HG03175 (cell line): ENCODE measurements at regions not wholly inside any gene's neighbourhood (a gene's known extent, or its start where the extent isn't known, plus 50 kb on each side); places are given as distances from the start of the nearest gene placed in this dataset.

Experiments used
- ATAC-seq: cut with Tn5 transposase; IDR thresholded peaks from one replicate; pipeline ENCODE4 v1.9.1; 2021; ENCODE audit warnings: mild to moderate bottlenecking, moderate library complexity; ENCODE audit not compliant: unreplicated experiment

DNA sequence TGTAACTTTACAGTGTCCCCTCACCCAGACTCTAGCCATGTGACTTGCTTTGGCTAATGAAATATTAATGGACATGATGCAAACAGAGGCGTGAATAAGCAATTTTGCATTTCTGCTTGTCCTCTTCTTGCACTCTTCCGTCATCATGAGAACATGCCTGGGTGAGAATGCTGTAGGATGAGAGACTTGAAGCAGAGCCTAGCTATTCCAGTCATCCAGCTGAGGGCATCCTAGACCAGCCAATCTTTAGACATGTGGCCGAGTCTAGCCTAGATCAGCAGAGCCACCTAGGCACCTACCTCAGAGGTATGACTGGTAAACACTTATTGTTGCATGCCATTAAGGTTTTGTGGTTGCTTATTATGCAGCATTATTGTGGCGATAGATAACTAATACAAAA lies 450.5 kb upstream of the AZI2 start:
- no peak for ATAC-seq

- ATAC-seq, result no peak
These were observed 451.6 kb upstream of the AZI2 start for GRCh38 chr3:28800203-28800602.

- no peak for ATAC-seq
These were observed 459.4 kb upstream of the AZI2 start for GRCh38 chr3:28808068-28808467.

DNA sequence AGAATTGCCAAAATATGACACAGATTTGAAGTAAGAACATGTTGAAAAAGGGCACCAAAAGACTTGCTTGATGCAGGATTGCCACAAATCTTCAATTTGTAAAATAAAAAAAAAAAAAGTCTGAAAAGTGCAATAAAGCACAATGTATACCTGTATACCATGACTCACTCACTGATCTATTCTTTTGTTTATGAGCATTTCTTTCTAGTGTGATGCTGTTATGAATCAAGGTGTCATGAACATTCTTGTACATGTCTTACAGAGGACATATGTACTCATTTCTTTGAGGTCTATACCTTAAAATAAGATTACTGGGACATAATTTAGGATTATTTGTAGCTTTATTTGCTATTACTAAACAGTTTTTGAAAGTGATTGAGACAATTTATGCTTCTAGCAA lies 464.9 kb upstream of the RBMS3 start:
- no peak for ATAC-seq

GRCh38 chr3:28824316-28824715 lies 456.6 kb upstream of the RBMS3 start:
- no peak for ATAC-seq

DNA sequence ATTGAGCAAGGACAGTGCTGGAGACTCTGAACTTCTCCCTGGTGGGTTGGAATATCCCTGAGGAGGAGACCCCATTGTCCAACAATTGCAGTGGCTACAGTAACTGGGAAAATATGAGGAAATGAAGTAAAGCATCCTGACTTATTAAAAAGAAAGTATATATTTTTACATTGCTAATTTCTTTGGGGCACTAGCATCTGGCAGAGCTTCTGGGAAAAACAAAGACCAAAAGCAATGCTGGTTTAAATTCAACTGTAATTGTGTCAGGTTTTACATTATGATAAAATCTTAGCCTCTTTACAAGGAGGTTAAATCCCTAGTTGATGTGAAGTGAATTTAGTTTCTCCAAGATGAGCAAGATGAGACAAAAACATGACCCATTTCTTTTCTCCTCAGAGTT lies 454.0 kb upstream of the RBMS3 start:
- ATAC-seq, result no peak

DNA sequence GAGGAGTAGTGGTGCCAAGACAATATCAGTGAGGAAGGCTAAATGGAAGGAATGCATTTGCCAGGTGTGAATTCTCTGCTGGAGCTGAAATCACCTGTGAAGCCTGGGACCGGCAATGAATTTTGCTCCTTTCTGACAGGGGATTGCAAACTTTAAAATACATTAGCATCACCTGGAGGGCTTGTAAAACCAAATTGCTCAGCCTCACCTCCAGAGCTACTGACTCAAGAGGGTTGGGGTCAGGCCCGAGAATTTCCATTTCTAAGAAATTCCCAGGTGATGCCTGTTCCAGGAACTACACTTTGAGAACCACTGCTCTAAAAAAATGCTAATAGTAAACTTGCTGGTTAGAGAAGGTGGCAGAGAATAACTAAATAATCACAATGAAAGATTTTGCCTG lies 445.6 kb upstream of the RBMS3 start:
- ATAC-seq, result no peak

DNA sequence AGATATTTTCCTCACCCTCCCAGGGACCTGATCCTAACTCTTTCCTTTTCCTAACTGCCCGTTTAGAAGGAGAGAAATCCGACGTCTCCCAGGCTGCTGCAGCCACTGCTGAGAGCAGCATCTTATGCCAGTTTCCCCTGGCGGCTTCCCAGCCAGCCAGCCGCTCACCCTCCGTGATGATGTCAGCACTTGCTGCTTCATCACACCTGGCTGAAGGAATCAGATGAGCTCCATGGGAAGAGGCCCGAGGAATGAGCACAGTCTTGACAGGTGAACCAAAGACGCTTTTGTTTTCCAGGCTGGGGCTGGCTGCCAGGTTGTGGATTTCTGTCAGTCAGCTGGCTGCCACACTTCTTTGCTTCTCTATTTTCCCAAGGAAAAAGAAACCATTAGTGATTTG lies 445.1 kb upstream of the RBMS3 start:
- ATAC-seq, result no peak

DNA sequence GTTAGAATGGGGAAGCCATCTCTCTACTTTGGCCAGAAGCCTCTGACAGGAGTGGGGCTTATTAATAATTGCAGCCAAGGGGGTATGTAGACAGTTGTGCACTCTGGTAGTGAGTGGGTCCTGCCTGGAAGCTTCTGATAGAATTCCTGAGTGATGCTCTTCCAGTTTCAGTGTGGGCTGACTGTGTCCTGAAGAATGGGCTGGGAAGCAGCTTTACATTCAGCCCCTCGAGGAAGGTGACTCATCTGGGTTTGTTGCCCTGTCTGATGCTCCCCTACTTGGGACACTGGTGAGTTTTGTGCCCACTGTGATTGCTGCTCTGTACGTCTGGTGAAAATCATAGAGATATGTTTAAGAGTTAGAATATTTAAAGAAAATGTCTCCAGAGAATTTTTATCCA lies 444.7 kb upstream of the RBMS3 start:
- no peak for ATAC-seq

- ATAC-seq, result peak; percentile 92
These were observed 439.9 kb upstream of the RBMS3 start for GRCh38 chr3:28840976-28841376.

- peak; percentile 17 for ATAC-seq
These were observed 439.4 kb upstream of the RBMS3 start for GRCh38 chr3:28841441-28841840.

GRCh38 chr3:28844298-28845005 lies 436.4 kb upstream of the RBMS3 start:
- ATAC-seq, result no peak

- ATAC-seq, result no peak
These were observed 435.9 kb upstream of the RBMS3 start for GRCh38 chr3:28845006-28845324.

DNA sequence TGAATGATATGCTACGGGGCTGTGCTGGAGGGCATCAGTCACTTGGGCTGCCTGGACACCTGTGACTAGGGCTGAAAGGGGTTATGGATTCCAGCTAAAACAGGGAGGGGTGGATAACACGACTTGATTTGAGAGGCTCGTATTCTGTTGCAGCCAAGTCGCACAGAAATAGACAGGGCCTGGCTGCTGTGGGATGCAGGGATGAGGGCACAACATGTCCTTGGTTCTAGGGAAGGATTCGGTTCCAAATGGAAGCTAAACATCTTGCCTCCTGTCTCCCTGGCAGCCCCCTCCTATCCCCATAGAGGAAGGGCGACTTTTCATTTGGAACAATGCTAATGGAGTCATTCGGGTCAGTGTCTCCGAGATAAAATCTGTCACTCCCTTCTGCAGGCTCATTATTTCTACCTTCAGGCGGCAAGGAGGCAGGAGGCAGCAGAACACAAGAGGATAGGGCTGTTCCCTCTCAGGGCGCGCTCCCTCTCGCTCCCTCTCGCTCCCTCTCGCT lies 433.8 kb upstream of the RBMS3 start:
- no peak for ATAC-seq

DNA sequence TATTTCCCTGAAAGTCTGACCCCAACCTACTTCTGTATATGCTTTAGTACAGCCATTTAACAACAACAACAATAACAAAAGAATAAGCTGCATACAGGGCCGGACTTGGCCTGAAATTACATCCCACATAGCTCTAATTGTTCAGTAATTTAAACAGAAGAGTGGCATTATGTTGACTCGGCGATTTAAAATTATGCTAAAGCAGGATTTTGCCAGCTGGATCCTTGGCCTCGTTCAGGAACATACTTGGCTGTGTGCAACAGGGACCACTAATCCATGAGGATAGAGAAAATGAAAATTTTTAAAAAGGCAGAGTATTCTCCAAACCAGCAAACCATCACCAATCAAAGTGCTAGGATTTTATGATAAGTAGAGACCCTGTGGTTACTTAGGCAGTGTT lies 433.1 kb upstream of the RBMS3 start:
- no peak for ATAC-seq

DNA sequence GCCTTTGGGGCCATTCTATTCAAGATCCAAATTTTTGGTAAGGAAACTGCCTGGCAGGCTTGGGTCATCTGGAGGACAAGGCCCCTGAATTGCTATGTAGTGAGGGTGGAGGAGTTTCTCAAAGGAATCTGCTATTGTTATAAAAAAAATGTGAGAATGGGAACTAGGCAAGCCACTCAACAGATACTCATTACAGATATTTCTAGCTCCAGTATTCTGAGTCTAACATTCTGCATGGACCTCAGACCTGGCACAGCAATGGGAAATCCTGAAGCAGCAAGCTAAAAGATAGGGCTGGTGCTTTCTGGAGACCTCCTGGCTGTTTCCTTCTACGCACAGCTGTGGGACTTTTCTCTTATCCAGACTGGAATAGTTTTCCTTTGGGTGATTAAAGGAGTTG lies 430.7 kb upstream of the RBMS3 start:
- no peak for ATAC-seq

- ATAC-seq, result no peak
These were observed 427.0 kb upstream of the RBMS3 start for GRCh38 chr3:28853830-28854229.

GRCh38 chr3:28856796-28857195 lies 424.1 kb upstream of the RBMS3 start:
- ATAC-seq, result no peak

- ATAC-seq, result no peak
These were observed 421.0 kb upstream of the RBMS3 start for GRCh38 chr3:28859897-28860296.

DNA sequence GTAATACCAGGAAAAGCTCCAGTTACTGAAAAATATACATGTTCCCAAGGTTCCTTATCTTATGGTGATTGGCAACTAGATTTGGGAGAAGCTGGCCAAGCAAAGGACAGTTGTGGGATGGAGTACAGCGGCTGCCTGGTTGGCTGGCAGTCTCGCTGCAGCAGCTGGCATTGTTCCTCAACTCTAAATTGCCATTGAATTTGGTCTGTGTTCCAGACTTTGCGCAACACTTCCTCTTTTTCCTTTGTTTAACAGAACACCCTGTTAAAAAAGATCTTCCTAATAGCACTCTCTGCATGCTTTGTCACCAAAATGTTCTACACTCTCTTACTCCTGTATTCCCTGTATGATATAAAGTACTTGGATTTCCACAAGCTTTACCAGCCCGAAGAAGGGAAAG lies 420.6 kb upstream of the RBMS3 start:
- no peak for ATAC-seq

- ATAC-seq, result no peak
These were observed 417.7 kb upstream of the RBMS3 start for GRCh38 chr3:28863186-28863585.

DNA sequence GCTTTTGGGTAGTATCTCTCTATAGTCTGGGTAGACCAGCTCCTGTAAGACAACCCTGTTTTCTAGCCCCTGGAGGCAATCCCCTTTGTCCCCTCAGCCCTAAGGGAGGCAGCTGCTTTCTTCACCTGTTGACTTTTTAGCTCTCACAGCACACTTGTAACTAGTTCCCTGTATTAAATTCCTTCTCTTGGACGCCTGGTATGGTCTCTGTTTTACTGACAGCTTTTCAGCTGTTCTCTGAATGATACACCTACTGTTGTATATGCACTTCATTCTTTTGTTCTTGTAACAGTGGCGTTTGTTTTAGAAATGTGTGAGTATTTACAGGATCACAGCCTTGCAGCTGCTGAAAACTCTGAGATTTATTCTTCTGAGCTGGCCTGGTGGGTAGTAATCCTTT lies 413.0 kb upstream of the RBMS3 start:
- ATAC-seq, result no peak

DNA sequence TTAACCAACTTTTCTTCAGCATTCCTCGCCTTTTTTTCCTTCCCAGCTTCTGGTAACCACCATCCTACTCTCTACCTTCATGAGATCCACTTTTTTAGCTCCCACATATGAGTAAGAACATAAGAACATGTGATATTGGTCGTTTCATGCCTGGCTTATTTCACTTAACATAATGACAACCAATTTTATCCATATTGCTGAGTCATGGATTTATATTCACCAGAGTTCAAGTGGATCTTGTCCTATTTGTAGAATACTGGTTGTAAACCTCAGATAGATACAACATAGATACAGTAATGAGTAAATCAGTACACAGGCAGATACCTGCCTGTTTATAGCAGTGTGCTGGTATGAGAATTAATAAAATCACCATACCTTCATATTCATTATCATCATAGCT lies 412.0 kb upstream of the RBMS3 start:
- ATAC-seq, result no peak
